ENCODE measurements at regions not wholly inside any gene's neighbourhood (a gene's known extent, or its start where the extent isn't known, plus 50 kb on each side); places are given as distances from the start of the nearest gene placed in this dataset.
A peak's percentile ranks its signal among the peaks of the same experiment; 100 is the strongest.
"Not testable (repeated sequence)": the region's sequence is repeated elsewhere in the genome, so short reads cannot be mapped to it uniquely, and the experiment has no call there.

- not testable (repeated sequence) for H3K18ac ChIP-seq (ENCODE audit: low read depth in 1 of 2, low read length in 2 of 2); H2BK120ac ChIP-seq (ENCODE audit: low read depth, low read length); H3K23ac ChIP-seq (ENCODE audit: low read length in 2 of 2); H3K4me2 ChIP-seq (ENCODE audit: low read length, poor library complexity, severe bottlenecking); H3K4me1 ChIP-seq (ENCODE audit: control insufficient read depth, insufficient read depth, low read depth, low read length); H4K8ac ChIP-seq (ENCODE audit: low read length); H4K91ac ChIP-seq (ENCODE audit: low read length); H3K27ac ChIP-seq (ENCODE audit: low read length, poor library complexity, severe bottlenecking); H3K27me3 ChIP-seq (ENCODE audit: control insufficient read depth in 1 of 2, insufficient read depth in 1 of 2, low read length in 2 of 2); H3K36me3 ChIP-seq (ENCODE audit: control insufficient read depth in 1 of 2, insufficient read depth in 2 of 2, low read depth in 1 of 2, low read length in 2 of 2); H3K14ac ChIP-seq (ENCODE audit: low read length in 2 of 2); H2AK5ac ChIP-seq (ENCODE audit: low read length, severe bottlenecking); DNase-seq; H2BK15ac ChIP-seq (ENCODE audit: low read depth, poor library complexity, severe bottlenecking); H3K4ac ChIP-seq (ENCODE audit: low read depth in 1 of 2, low read length in 2 of 2); H2BK12ac ChIP-seq (ENCODE audit: low read length in 2 of 2); H3K9ac ChIP-seq (ENCODE audit: low read length); H3K79me1 ChIP-seq (replicated peaks; ENCODE audit: low read length, poor library complexity, severe bottlenecking); H2AFZ ChIP-seq (ENCODE audit: low read depth, low read length); H2BK5ac ChIP-seq (ENCODE audit: low read depth, low read length, poor library complexity, severe bottlenecking); H3K4me3 ChIP-seq (ENCODE audit: insufficient read depth in 1 of 2, low read depth in 1 of 2, low read length in 2 of 2)
- H3K9me3 ChIP-seq (ENCODE audit: control insufficient read depth, low read length): peaks cover 34% of the 10 kb centered on the region
These were observed 126.0 kb downstream of the PCSK1 start for GRCh38 chr5:96307047-96307446.

DNA sequence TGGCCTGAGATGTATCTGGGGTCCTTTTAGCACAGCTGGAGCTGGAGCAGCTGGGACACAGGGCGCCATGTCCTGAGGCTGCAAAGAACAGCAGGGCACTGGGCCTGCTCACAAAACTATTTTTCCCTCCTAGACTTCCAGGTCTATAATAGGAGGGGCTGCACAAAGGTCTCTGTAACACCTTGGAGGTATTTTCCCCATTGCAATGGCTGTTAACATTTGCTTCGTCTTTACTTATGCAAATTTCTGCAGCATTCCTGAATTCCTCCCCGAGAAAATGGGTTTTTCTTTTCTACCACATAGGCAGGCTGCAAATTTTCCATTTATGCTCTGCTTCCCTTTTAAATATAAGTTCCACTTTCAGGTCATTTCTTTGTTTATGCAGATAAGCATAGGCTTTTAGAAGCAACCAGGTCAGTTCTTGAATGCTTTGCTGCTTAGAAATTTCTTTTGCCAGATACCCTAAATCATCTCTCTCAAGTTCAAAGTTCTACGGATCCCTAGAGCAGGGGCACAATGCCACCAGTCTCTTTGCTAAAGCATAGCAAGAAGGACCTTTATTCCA, 130.8 kb downstream of the PCSK1 start:
- no peak for DNase-seq
- no peak overlapping the region for H4K8ac ChIP-seq (ENCODE audit: low read length)
- no peak overlapping the region for H4K91ac ChIP-seq (ENCODE audit: low read length)
- H3K27me3 ChIP-seq (ENCODE audit: control insufficient read depth in 1 of 2, insufficient read depth in 1 of 2, low read length in 2 of 2): no peaks in the 10 kb centered on the region
- no peak overlapping the region for H3K4me2 ChIP-seq (ENCODE audit: low read length, poor library complexity, severe bottlenecking)
- no peak overlapping the region for H2BK12ac ChIP-seq (ENCODE audit: low read length in 2 of 2)
- H3K9me3 ChIP-seq (ENCODE audit: control insufficient read depth, low read length): peaks cover 18% of the 10 kb centered on the region
- H2AK5ac ChIP-seq (ENCODE audit: low read length, severe bottlenecking): no peak overlapping the region
- H2BK120ac ChIP-seq (ENCODE audit: low read depth, low read length): no peak overlapping the region
- H3K27ac ChIP-seq (ENCODE audit: low read length, poor library complexity, severe bottlenecking): no peak overlapping the region
- H2BK5ac ChIP-seq (ENCODE audit: low read depth, low read length, poor library complexity, severe bottlenecking): no peak overlapping the region
- WGBS: 85% methylated on average over 4 of the region's 4 CpGs
- no peak overlapping the region for H3K23ac ChIP-seq (ENCODE audit: low read length in 2 of 2)
- H3K79me1 ChIP-seq (replicated peaks; ENCODE audit: low read length, poor library complexity, severe bottlenecking): no peaks in the 10 kb centered on the region
- H3K4ac ChIP-seq (ENCODE audit: low read depth in 1 of 2, low read length in 2 of 2): no peak overlapping the region
- H3K14ac ChIP-seq (ENCODE audit: low read length in 2 of 2): no peak overlapping the region
- H3K4me1 ChIP-seq (ENCODE audit: control insufficient read depth, insufficient read depth, low read depth, low read length): peaks cover under 1% of the 10 kb centered on the region
- no peak overlapping the region for H3K9ac ChIP-seq (ENCODE audit: low read length)
- H3K18ac ChIP-seq (ENCODE audit: low read depth in 1 of 2, low read length in 2 of 2): no peak overlapping the region
- H2BK15ac ChIP-seq (ENCODE audit: low read depth, poor library complexity, severe bottlenecking): peak overlapping the region; percentile 37
- H3K4me3 ChIP-seq (ENCODE audit: insufficient read depth in 1 of 2, low read depth in 1 of 2, low read length in 2 of 2): no peak overlapping the region
- H3K36me3 ChIP-seq (ENCODE audit: control insufficient read depth in 1 of 2, insufficient read depth in 2 of 2, low read depth in 1 of 2, low read length in 2 of 2): no peaks in the 10 kb centered on the region
- H2AFZ ChIP-seq (ENCODE audit: low read depth, low read length): no peak overlapping the region

DNA sequence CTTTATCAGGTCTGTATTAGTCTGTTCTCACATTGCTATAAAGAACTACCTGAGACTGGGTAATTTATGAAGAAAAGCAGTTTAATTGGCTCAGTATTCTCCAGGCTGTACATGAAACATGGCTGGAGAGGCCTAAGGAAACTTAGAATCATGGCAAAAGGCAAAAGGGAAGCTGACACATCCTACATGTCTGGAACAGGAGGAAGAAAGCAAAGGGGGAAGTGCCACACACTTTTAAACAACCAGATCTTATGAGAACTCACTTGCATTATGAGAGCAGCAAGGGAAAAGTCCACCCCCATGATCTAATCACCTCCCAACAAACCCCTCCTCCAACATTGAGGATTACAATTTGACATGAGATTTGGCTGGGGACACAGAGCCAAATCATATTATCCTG, 132.1 kb downstream of the PCSK1 start:
- Histone ChIP-seq H2BK15ac (ENCODE audit: low read depth, poor library complexity, severe bottlenecking) (no peak overlapping the region), H2AK5ac (ENCODE audit: low read length, severe bottlenecking) (no peak overlapping the region), H2BK12ac (ENCODE audit: low read length in 2 of 2) (peak overlapping the region in 1 of 2 experiments; percentile 63), H2BK5ac (ENCODE audit: low read depth, low read length, poor library complexity, severe bottlenecking) (no peak overlapping the region), H2BK120ac (ENCODE audit: low read depth, low read length) (no peak overlapping the region), H3K9ac (ENCODE audit: low read length) (no peak overlapping the region), H3K27ac (ENCODE audit: low read length, poor library complexity, severe bottlenecking) (no peak overlapping the region), H3K9me3 (ENCODE audit: control insufficient read depth, low read length) (peaks cover 12% of the 10 kb centered on the region), H3K79me1 (replicated peaks; ENCODE audit: low read length, poor library complexity, severe bottlenecking) (no peaks in the 10 kb centered on the region), H3K36me3 (ENCODE audit: control insufficient read depth in 1 of 2, insufficient read depth in 2 of 2, low read depth in 1 of 2, low read length in 2 of 2) (no peaks in the 10 kb centered on the region), H4K91ac (ENCODE audit: low read length) (no peak overlapping the region), H3K4ac (ENCODE audit: low read depth in 1 of 2, low read length in 2 of 2) (no peak overlapping the region), H3K14ac (ENCODE audit: low read length in 2 of 2) (no peak overlapping the region), H3K4me1 (ENCODE audit: control insufficient read depth, insufficient read depth, low read depth, low read length) (peaks cover 2% of the 10 kb centered on the region), H3K4me3 (ENCODE audit: insufficient read depth in 1 of 2, low read depth in 1 of 2, low read length in 2 of 2) (no peak overlapping the region), H3K4me2 (ENCODE audit: low read length, poor library complexity, severe bottlenecking) (no peak overlapping the region), H3K27me3 (ENCODE audit: control insufficient read depth in 1 of 2, insufficient read depth in 1 of 2, low read length in 2 of 2) (no peaks in the 10 kb centered on the region), H3K18ac (ENCODE audit: low read depth in 1 of 2, low read length in 2 of 2) (peak overlapping the region in 1 of 2 experiments; percentile 17), H3K23ac (ENCODE audit: low read length in 2 of 2) (no peak overlapping the region), H4K8ac (ENCODE audit: low read length) (no peak overlapping the region), H2AFZ (ENCODE audit: low read depth, low read length) (peak overlapping the region; percentile 14)
- DNase-seq: no peak

GRCh38 chr5:96297867-96298266, 135.2 kb downstream of the PCSK1 start:
- H3K27ac ChIP-seq (ENCODE audit: low read length, poor library complexity, severe bottlenecking): peak overlapping the region; percentile 59
- no peak overlapping the region for H4K91ac ChIP-seq (ENCODE audit: low read length)
- H2BK15ac ChIP-seq (ENCODE audit: low read depth, poor library complexity, severe bottlenecking): no peak overlapping the region
- 32% methylated on average over 2 of the region's 3 CpGs for WGBS
- no peaks in the 10 kb centered on the region for H3K27me3 ChIP-seq (ENCODE audit: control insufficient read depth in 1 of 2, insufficient read depth in 1 of 2, low read length in 2 of 2)
- no peak overlapping the region for H2BK120ac ChIP-seq (ENCODE audit: low read depth, low read length)
- H3K36me3 ChIP-seq (ENCODE audit: control insufficient read depth in 1 of 2, insufficient read depth in 2 of 2, low read depth in 1 of 2, low read length in 2 of 2): no peaks in the 10 kb centered on the region
- H3K14ac ChIP-seq (ENCODE audit: low read length in 2 of 2): no peak overlapping the region
- H3K4me3 ChIP-seq (ENCODE audit: insufficient read depth in 1 of 2, low read depth in 1 of 2, low read length in 2 of 2): no peak overlapping the region
- peak overlapping the region; percentile 83 for H3K9ac ChIP-seq (ENCODE audit: low read length)
- no peak overlapping the region for H2BK12ac ChIP-seq (ENCODE audit: low read length in 2 of 2)
- no peak overlapping the region for H4K8ac ChIP-seq (ENCODE audit: low read length)
- H3K18ac ChIP-seq (ENCODE audit: low read depth in 1 of 2, low read length in 2 of 2): no peak overlapping the region
- H2AFZ ChIP-seq (ENCODE audit: low read depth, low read length): no peak overlapping the region
- no peaks in the 10 kb centered on the region for H3K79me1 ChIP-seq (replicated peaks; ENCODE audit: low read length, poor library complexity, severe bottlenecking)
- no peak overlapping the region for H2AK5ac ChIP-seq (ENCODE audit: low read length, severe bottlenecking)
- peaks cover 9% of the 10 kb centered on the region for H3K9me3 ChIP-seq (ENCODE audit: control insufficient read depth, low read length)
- peaks cover 2% of the 10 kb centered on the region for H3K4me1 ChIP-seq (ENCODE audit: control insufficient read depth, insufficient read depth, low read depth, low read length)
- peak; percentile 100 for DNase-seq
- H3K4me2 ChIP-seq (ENCODE audit: low read length, poor library complexity, severe bottlenecking): no peak overlapping the region
- H3K4ac ChIP-seq (ENCODE audit: low read depth in 1 of 2, low read length in 2 of 2): no peak overlapping the region
- H3K23ac ChIP-seq (ENCODE audit: low read length in 2 of 2): no peak overlapping the region
- no peak overlapping the region for H2BK5ac ChIP-seq (ENCODE audit: low read depth, low read length, poor library complexity, severe bottlenecking)
